SKM-1 (cell line): ENCODE measurements at regions not wholly inside any gene's neighbourhood (a gene's known extent, or its start where the extent isn't known, plus 50 kb on each side); places are given as distances from the start of the nearest gene placed in this dataset.

Experiments
- DNase-seq: peaks from one replicate; lab custom pipeline; 2025; ENCODE audit not compliant: unreplicated experiment; lab: John Stamatoyannopoulos, UW

GRCh38 chr3:115518100-115518852, 105.0 kb upstream of the GAP43 start:
- no peak for DNase-seq

- DNase-seq: no peak
Observed at GRCh38 chr3:115520241-115520640, 103.1 kb upstream of the GAP43 start.

GRCh38 chr3:115520651-115521245, 102.6 kb upstream of the GAP43 start:
- no peak for DNase-seq

GRCh38 chr3:115523458-115523857, 99.9 kb upstream of the GAP43 start:
- no peak for DNase-seq

GRCh38 chr3:115524549-115524948, 98.8 kb upstream of the GAP43 start:
- DNase-seq: no peak

GRCh38 chr3:115525731-115526130, 97.6 kb upstream of the GAP43 start:
- no peak for DNase-seq

GRCh38 chr3:115533218-115533617, 90.1 kb upstream of the GAP43 start:
- DNase-seq: no peak

GRCh38 chr3:115536171-115536570, 87.1 kb upstream of the GAP43 start:
- no peak for DNase-seq

- no peak for DNase-seq
Observed at GRCh38 chr3:115537669-115538068, 85.6 kb upstream of the GAP43 start.

GRCh38 chr3:115547207-115547606, 76.1 kb upstream of the GAP43 start:
- DNase-seq: no peak

- no peak for DNase-seq
Observed at GRCh38 chr3:115548611-115549010, 74.7 kb upstream of the GAP43 start.

- no peak for DNase-seq
Observed at GRCh38 chr3:115549071-115549470, 74.2 kb upstream of the GAP43 start.

- no peak for DNase-seq
Observed at GRCh38 chr3:115550285-115550761, 73.0 kb upstream of the GAP43 start.

GRCh38 chr3:115551016-115551415, 72.3 kb upstream of the GAP43 start:
- DNase-seq: no peak

GRCh38 chr3:115552007-115552406, 71.3 kb upstream of the GAP43 start:
- no peak for DNase-seq

GRCh38 chr3:115553796-115554486, 69.4 kb upstream of the GAP43 start:
- DNase-seq: no peak

- no peak for DNase-seq
Observed at GRCh38 chr3:115554487-115554807, 68.9 kb upstream of the GAP43 start.

- no peak for DNase-seq
Observed at GRCh38 chr3:115562636-115563267, 60.6 kb upstream of the GAP43 start.

GRCh38 chr3:115563984-115564383, 59.3 kb upstream of the GAP43 start:
- no peak for DNase-seq

GRCh38 chr3:115571413-115571812, 51.9 kb upstream of the GAP43 start:
- DNase-seq: no peak
